Body of pancreas (tissue), 4 donors: ENCODE measurements at regions not wholly inside any gene's neighbourhood (a gene's known extent, or its start where the extent isn't known, plus 50 kb on each side); places are given as distances from the start of the nearest gene placed in this dataset.

Experiments used
- CTCF ChIP-seq, 7 experiments: fragments of 450-650 bp in 4 of 7; fragments of 200-600 bp in 3 of 7; sonication (generic) in 3 of 7; IDR thresholded peaks; one replicate each; pipeline ENCODE4 v1.5.1; 2016 to 2019; ENCODE audit warnings: antibody characterized with exemption in 7 of 7
- POLR2A ChIP-seq, 3 donors: fragments of 450-650 bp; IDR thresholded peaks; one replicate each; pipeline ENCODE4 v1.6.1; 2016; ENCODE audit warnings: antibody characterized with exemption in 3 of 3, mild to moderate bottlenecking in 2 of 3

GRCh38 chr3:197438906-197439305, 116.9 kb downstream of the BDH1 start:
- TF ChIP-seq CTCF (IDR thresholded peaks at IDR 0.05) (no peak), POLR2A (IDR thresholded peaks at IDR 0.05) (no peak)
